Upper lobe of left lung (tissue), 6 donors: ENCODE measurements at regions not wholly inside any gene's neighbourhood (a gene's known extent, or its start where the extent isn't known, plus 50 kb on each side); places are given as distances from the start of the nearest gene placed in this dataset.
"Not testable (repeated sequence)": the region's sequence is repeated elsewhere in the genome, so short reads cannot be mapped to it uniquely, and the experiment has no call there.

Experiments
- ATAC-seq, 2 donors: fragments of 200-7000 bp; cut with Tn5 transposase; one replicate each; pipeline ENCODE4 v1.9.1; 2022; ENCODE audit warnings: mild to moderate bottlenecking in 2 of 2, moderate library complexity in 2 of 2; ENCODE audit not compliant: low FRiP score in 2 of 2
- DNase-seq, 2 donors: peaks; one replicate each; pipeline ENCODE4 v3.0.0-alpha.2; 2019 to 2020
- H3K27ac ChIP-seq, 4 donors: fragments of 200-600 bp; sonication (generic); one replicate each; pipeline ENCODE4 v1.5.1; 2016 to 2019
- H3K27me3 ChIP-seq, 4 donors: fragments of 200-600 bp; sonication (generic); one replicate each; pipeline ENCODE4 v1.5.1; 2017 to 2019
- H3K36me3 ChIP-seq, 4 donors: fragments of 200-600 bp; sonication (generic); one replicate each; pipeline ENCODE4 v1.5.1; 2016 to 2019
- H3K4me1 ChIP-seq, 4 donors: fragments of 200-600 bp; sonication (generic); one replicate each; pipeline ENCODE4 v1.5.1; 2018 to 2019
- H3K4me3 ChIP-seq, 4 donors: fragments of 200-600 bp; sonication (generic); one replicate each; pipeline ENCODE4 v1.5.1; 2017 to 2019; ENCODE audit warnings: mild to moderate bottlenecking in 2 of 4, moderate library complexity in 1 of 4
- H3K9me3 ChIP-seq, 4 donors: fragments of 200-600 bp; sonication (generic); one replicate each; pipeline ENCODE4 v1.5.1; 2018 to 2019
- CTCF ChIP-seq, 6 experiments: fragments of 450-650 bp in 4 of 6; fragments of 200-600 bp in 2 of 6; sonication (generic) in 2 of 6; IDR thresholded peaks; one replicate each; pipeline ENCODE4 v1.5.1; 2016 to 2019; ENCODE audit warnings: antibody characterized with exemption in 6 of 6
- EP300 ChIP-seq, 4 donors: sonication (generic); formaldehyde crosslinking; IDR thresholded peaks; one replicate each; pipeline ENCODE4 v1.5.1; 2017; ENCODE audit warnings: antibody characterized with exemption in 4 of 4, control low read depth in 2 of 4
- POLR2A ChIP-seq, 4 donors: fragments of 450-650 bp; IDR thresholded peaks; one replicate each; pipeline ENCODE4 v1.5.1; 2016 to 2017; ENCODE audit warnings: antibody characterized with exemption in 4 of 4, mild to moderate bottlenecking in 2 of 4
- POLR2AphosphoS5 ChIP-seq, 2 donors: sonication (generic); formaldehyde crosslinking; IDR thresholded peaks; one replicate each; pipeline ENCODE4 v1.5.1; 2017; ENCODE audit warnings: antibody characterized with exemption in 2 of 2
- WGBS, 2 donors: methylation state at CpG; one replicate each; pipeline ENCODE4 v1.1.5; 2017 to 2018; 5-methylcytosine and 5-hydroxymethylcytosine counted together
- donor health status: DM: no; HTN: no; CAD: no; lungs with moderate emphysema.
- donor health status: DM: no; HTN: yes; CAD: no; lungs with severe emphysema.

GRCh38 chr7:81394029-81394428, 375.8 kb downstream of the HGF start:
- ATAC-seq (no peak), DNase-seq (no peak)
- no peaks in the 10 kb centered on the region for H3K27me3 ChIP-seq
- H3K27ac ChIP-seq = no peak overlapping the region
- H3K4me3 ChIP-seq = no peak overlapping the region
- no peaks in the 10 kb centered on the region for H3K4me1 ChIP-seq
- H3K36me3 ChIP-seq = no peaks in the 10 kb centered on the region
- no peaks in the 10 kb centered on the region for H3K9me3 ChIP-seq
- WGBS, 2 donors = 77 to 82% methylated on average over 2 of the region's 2 CpGs
- TF ChIP-seq POLR2AphosphoS5 (IDR thresholded peaks at IDR 0.05) (no peak), CTCF (IDR thresholded peaks at IDR 0.05) (no peak), POLR2A (IDR thresholded peaks at IDR 0.05) (no peak)

- TF ChIP-seq POLR2A (IDR thresholded peaks at IDR 0.05) (no peak), POLR2AphosphoS5 (IDR thresholded peaks at IDR 0.05) (no peak), EP300 (IDR thresholded peaks at IDR 0.05) (no peak), CTCF (IDR thresholded peaks at IDR 0.05) (no peak)
- WGBS, 2 donors = 87 to 93% methylated on average over 2 of the region's 2 CpGs
- ATAC-seq (no peak), DNase-seq (no peak)
- H3K27ac ChIP-seq = no peak overlapping the region
- H3K4me3 ChIP-seq = no peak overlapping the region
- H3K9me3 ChIP-seq = no peaks in the 10 kb centered on the region
- no peaks in the 10 kb centered on the region for H3K27me3 ChIP-seq
- no peaks in the 10 kb centered on the region for H3K4me1 ChIP-seq
- no peaks in the 10 kb centered on the region for H3K36me3 ChIP-seq
These were observed 376.8 kb downstream of the HGF start for GRCh38 chr7:81393018-81393417.

GRCh38 chr7:81385370-81385769, 384.5 kb downstream of the HGF start:
- 90 to 91% methylated on average over 1 of the region's 1 CpG for WGBS, 2 donors
- H3K9me3 ChIP-seq = no peaks in the 10 kb centered on the region

GRCh38 chr7:81383846-81384245, 386.0 kb downstream of the HGF start:
- no peaks in the 10 kb centered on the region for H3K36me3 ChIP-seq
- no peaks in the 10 kb centered on the region for H3K4me1 ChIP-seq
- ATAC-seq = no peak
- H3K9me3 ChIP-seq = no peaks in the 10 kb centered on the region
- DNase-seq = no peak
- H3K4me3 ChIP-seq = no peak overlapping the region
- no peak overlapping the region for H3K27ac ChIP-seq
- WGBS, 2 donors = 82 to 88% methylated on average over 2 of the region's 2 CpGs
- TF ChIP-seq POLR2A (IDR thresholded peaks at IDR 0.05) = no peak
- no peaks in the 10 kb centered on the region for H3K27me3 ChIP-seq

More at GRCh38 chr7:81385370-81385769, 384.5 kb downstream of the HGF start:
- no peak for ATAC-seq
- Histone ChIP-seq H3K27me3 (no peaks in the 10 kb centered on the region), H3K27ac (no peak overlapping the region), H3K36me3 (no peaks in the 10 kb centered on the region), H3K4me3 (no peak overlapping the region), H3K4me1 (no peaks in the 10 kb centered on the region)
- no peak for DNase-seq
- TF ChIP-seq CTCF (IDR thresholded peaks at IDR 0.05) (no peak), EP300 (IDR thresholded peaks at IDR 0.05) (no peak), POLR2A (IDR thresholded peaks at IDR 0.05) (no peak)

GRCh38 chr7:81374641-81375040, 395.2 kb downstream of the HGF start:
- not testable (repeated sequence) for H3K27ac ChIP-seq, H3K4me1 ChIP-seq, ATAC-seq, H3K36me3 ChIP-seq, H3K4me3 ChIP-seq, DNase-seq, H3K27me3 ChIP-seq, H3K9me3 ChIP-seq

GRCh38 chr7:81370822-81371221, 399.0 kb downstream of the HGF start:
- 30 to 56% methylated on average over 1 of the region's 1 CpG for WGBS, 2 donors
- Histone ChIP-seq H3K4me3 (no peak overlapping the region), H3K36me3 (no peaks in the 10 kb centered on the region), H3K4me1 (no peaks in the 10 kb centered on the region), H3K27ac (no peak overlapping the region), H3K9me3 (no peaks in the 10 kb centered on the region), H3K27me3 (no peaks in the 10 kb centered on the region)
- DNase-seq = no peak
- no peak for ATAC-seq
- TF ChIP-seq CTCF (IDR thresholded peaks at IDR 0.05) (no peak), POLR2AphosphoS5 (IDR thresholded peaks at IDR 0.05) (no peak), POLR2A (IDR thresholded peaks at IDR 0.05) (no peak)
